ENCODE measurements at regions not wholly inside any gene's neighbourhood (a gene's known extent, or its start where the extent isn't known, plus 50 kb on each side); places are given as distances from the start of the nearest gene placed in this dataset.
A peak's percentile ranks its signal among the peaks of the same experiment; 100 is the strongest.

- Histone ChIP-seq H4K20me1 (ENCODE audit: insufficient read depth, low read length) (no peaks in the 10 kb centered on the region), H3K9me2 (ENCODE audit: insufficient read depth, low read length) (no peaks in the 10 kb centered on the region), H3K36me3 (ENCODE audit: insufficient read depth, low read length) (no peaks in the 10 kb centered on the region), H3K9me3 (ENCODE audit: low read length) (no peaks in the 10 kb centered on the region), H3K27ac (ENCODE audit: low read depth, low read length, poor library complexity, severe bottlenecking) (peak overlapping the region; percentile 89), H2AFZ (ENCODE audit: low read length) (peak overlapping the region; percentile 69; the same call in 1 of the 2 replicates), H3K4me2 (ENCODE audit: low read length) (peak overlapping the region; percentile 63), H3K4me1 (ENCODE audit: insufficient read depth, low read length, poor library complexity, severe bottlenecking) (peaks cover 34% of the 10 kb centered on the region), H3K79me2 (ENCODE audit: insufficient read depth, low read depth, low read length) (no peaks in the 10 kb centered on the region), H3K4me3 (ENCODE audit: low read depth, low read length, poor library complexity, severe bottlenecking) (no peak overlapping the region)
- no TSS peak for BruUV-seq (replicated peaks)
- CTCF ChIA-PET (ENCODE audit: unreplicated experiment): no interaction called here
- no peak for DNase-seq (ENCODE audit: low spot score)
- intact Hi-C loops (cut with micrococcal nuclease; ENCODE audit: unreplicated experiment): no loop called here
- POLR2A ChIA-PET: no interaction called here
- TF ChIP-seq, protein P1, sequence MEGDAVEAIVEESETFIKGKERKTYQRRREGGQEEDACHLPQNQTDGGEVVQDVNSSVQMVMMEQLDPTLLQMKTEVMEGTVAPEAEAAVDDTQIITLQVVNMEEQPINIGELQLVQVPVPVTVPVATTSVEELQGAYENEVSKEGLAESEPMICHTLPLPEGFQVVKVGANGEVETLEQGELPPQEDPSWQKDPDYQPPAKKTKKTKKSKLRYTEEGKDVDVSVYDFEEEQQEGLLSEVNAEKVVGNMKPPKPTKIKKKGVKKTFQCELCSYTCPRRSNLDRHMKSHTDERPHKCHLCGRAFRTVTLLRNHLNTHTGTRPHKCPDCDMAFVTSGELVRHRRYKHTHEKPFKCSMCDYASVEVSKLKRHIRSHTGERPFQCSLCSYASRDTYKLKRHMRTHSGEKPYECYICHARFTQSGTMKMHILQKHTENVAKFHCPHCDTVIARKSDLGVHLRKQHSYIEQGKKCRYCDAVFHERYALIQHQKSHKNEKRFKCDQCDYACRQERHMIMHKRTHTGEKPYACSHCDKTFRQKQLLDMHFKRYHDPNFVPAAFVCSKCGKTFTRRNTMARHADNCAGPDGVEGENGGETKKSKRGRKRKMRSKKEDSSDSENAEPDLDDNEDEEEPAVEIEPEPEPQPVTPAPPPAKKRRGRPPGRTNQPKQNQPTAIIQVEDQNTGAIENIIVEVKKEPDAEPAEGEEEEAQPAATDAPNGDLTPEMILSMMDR (conservative IDR thresholded peaks at IDR 0.05; ENCODE audit: low read length): no peak
- no peak for TF ChIP-seq EZH2phosphoT487 (IDR thresholded peaks at IDR 0.05; ENCODE audit: borderline replicate concordance, low read depth, low read length)
Measured at GRCh38 chr18:78643981-78644380, 335.6 kb upstream of the SALL3 start.

DNA sequence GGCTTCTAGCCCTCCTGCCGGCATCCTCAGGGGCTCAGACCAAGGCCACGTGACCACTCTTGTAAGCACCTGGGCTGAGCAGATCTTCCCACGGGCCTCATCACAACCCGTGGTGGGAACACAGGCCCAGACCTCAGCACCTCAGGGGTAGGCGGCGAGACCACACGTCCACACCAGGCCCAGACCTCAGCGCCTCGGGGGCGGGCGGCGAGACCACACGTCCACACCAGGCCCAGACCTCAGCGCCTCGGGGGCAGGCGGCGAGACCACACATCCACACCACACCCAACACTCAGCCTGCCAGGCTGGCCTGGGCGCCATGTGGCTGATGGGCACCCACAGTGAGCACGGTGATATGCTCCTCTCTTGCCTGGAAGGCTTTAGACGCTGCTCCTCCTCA, 334.4 kb upstream of the SALL3 start:
- Histone ChIP-seq H2AFZ (ENCODE audit: low read length) (no peak overlapping the region), H3K9me3 (ENCODE audit: low read length) (no peaks in the 10 kb centered on the region), H3K9me2 (ENCODE audit: insufficient read depth, low read length) (no peaks in the 10 kb centered on the region), H3K4me1 (ENCODE audit: insufficient read depth, low read length, poor library complexity, severe bottlenecking) (peaks cover 34% of the 10 kb centered on the region), H3K27ac (ENCODE audit: low read depth, low read length, poor library complexity, severe bottlenecking) (no peak overlapping the region), H4K20me1 (ENCODE audit: insufficient read depth, low read length) (no peaks in the 10 kb centered on the region), H3K36me3 (ENCODE audit: insufficient read depth, low read length) (no peaks in the 10 kb centered on the region), H3K79me2 (ENCODE audit: insufficient read depth, low read depth, low read length) (no peaks in the 10 kb centered on the region), H3K4me2 (ENCODE audit: low read length) (no peak overlapping the region), H3K4me3 (ENCODE audit: low read depth, low read length, poor library complexity, severe bottlenecking) (no peak overlapping the region)
- no peak for TF ChIP-seq EZH2phosphoT487 (IDR thresholded peaks at IDR 0.05; ENCODE audit: borderline replicate concordance, low read depth, low read length)
- TF ChIP-seq, protein P1 (conservative IDR thresholded peaks at IDR 0.05; ENCODE audit: low read length): no peak
- POLR2A ChIA-PET: no interaction called here
- intact Hi-C loops (cut with micrococcal nuclease; ENCODE audit: unreplicated experiment): no loop called here
- BruUV-seq (replicated peaks): no TSS peak
- CTCF ChIA-PET (ENCODE audit: unreplicated experiment): no interaction called here
- no peak for DNase-seq (ENCODE audit: low spot score)

GRCh38 chr18:78647018-78647417, 332.6 kb upstream of the SALL3 start:
- intact Hi-C loops (cut with micrococcal nuclease; ENCODE audit: unreplicated experiment): no loop called here
- BruUV-seq (replicated peaks): no TSS peak

More at GRCh38 chr18:78647018-78647417, 332.6 kb upstream of the SALL3 start:
- Histone ChIP-seq H3K36me3 (ENCODE audit: insufficient read depth, low read length) (no peaks in the 10 kb centered on the region), H3K9me3 (ENCODE audit: low read length) (no peaks in the 10 kb centered on the region), H3K4me2 (ENCODE audit: low read length) (no peak overlapping the region), H3K79me2 (ENCODE audit: insufficient read depth, low read depth, low read length) (no peaks in the 10 kb centered on the region), H3K4me3 (ENCODE audit: low read depth, low read length, poor library complexity, severe bottlenecking) (no peak overlapping the region), H4K20me1 (ENCODE audit: insufficient read depth, low read length) (no peaks in the 10 kb centered on the region), H3K27ac (ENCODE audit: low read depth, low read length, poor library complexity, severe bottlenecking) (no peak overlapping the region), H2AFZ (ENCODE audit: low read length) (no peak overlapping the region), H3K9me2 (ENCODE audit: insufficient read depth, low read length) (no peaks in the 10 kb centered on the region), H3K4me1 (ENCODE audit: insufficient read depth, low read length, poor library complexity, severe bottlenecking) (peaks cover 20% of the 10 kb centered on the region)
- POLR2A ChIA-PET: no interaction called here
- TF ChIP-seq, protein P1 (conservative IDR thresholded peaks at IDR 0.05; ENCODE audit: low read length): no peak
- no peak for TF ChIP-seq EZH2phosphoT487 (IDR thresholded peaks at IDR 0.05; ENCODE audit: borderline replicate concordance, low read depth, low read length)
- CTCF ChIA-PET (ENCODE audit: unreplicated experiment): no interaction called here
- no peak for DNase-seq (ENCODE audit: low spot score)
